HFF-Myc (cell line): ENCODE measurements at regions not wholly inside any gene's neighbourhood (a gene's known extent, or its start where the extent isn't known, plus 50 kb on each side); places are given as distances from the start of the nearest gene placed in this dataset.

ENCODE experiments used
- DNase-seq: peaks from one replicate; pipeline ENCODE4 v3.0.0-alpha.2; 2011; ENCODE audit warnings: low read depth; ENCODE audit errors: extremely low read depth
- H3K4me3 ChIP-seq: replicated peaks from 2 replicates; pipeline ENCODE4 v1.5.1; 2011; ENCODE audit warnings: low read depth, mild to moderate bottlenecking, control low read depth, low read length
- TF ChIP-seq, protein P1 (sequence below): IDR thresholded peaks from 2 replicates; pipeline ENCODE4 v1.5.1; 2012; ENCODE audit warnings: mild to moderate bottlenecking, low read depth, low read length, control low read depth; ENCODE audit errors: missing control alignments

GRCh38 chr12:30578426-30578825 lies 117.2 kb downstream of the IPO8 start:
- H3K4me3 ChIP-seq, result no peak overlapping the region
- DNase-seq, result no peak
- TF ChIP-seq, protein P1, sequence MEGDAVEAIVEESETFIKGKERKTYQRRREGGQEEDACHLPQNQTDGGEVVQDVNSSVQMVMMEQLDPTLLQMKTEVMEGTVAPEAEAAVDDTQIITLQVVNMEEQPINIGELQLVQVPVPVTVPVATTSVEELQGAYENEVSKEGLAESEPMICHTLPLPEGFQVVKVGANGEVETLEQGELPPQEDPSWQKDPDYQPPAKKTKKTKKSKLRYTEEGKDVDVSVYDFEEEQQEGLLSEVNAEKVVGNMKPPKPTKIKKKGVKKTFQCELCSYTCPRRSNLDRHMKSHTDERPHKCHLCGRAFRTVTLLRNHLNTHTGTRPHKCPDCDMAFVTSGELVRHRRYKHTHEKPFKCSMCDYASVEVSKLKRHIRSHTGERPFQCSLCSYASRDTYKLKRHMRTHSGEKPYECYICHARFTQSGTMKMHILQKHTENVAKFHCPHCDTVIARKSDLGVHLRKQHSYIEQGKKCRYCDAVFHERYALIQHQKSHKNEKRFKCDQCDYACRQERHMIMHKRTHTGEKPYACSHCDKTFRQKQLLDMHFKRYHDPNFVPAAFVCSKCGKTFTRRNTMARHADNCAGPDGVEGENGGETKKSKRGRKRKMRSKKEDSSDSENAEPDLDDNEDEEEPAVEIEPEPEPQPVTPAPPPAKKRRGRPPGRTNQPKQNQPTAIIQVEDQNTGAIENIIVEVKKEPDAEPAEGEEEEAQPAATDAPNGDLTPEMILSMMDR, result no peak

- TF ChIP-seq, protein P1, result no peak
- no peak overlapping the region for H3K4me3 ChIP-seq
- no peak for DNase-seq
Observed at GRCh38 chr12:30573145-30573544, 122.5 kb downstream of the IPO8 start.

DNA sequence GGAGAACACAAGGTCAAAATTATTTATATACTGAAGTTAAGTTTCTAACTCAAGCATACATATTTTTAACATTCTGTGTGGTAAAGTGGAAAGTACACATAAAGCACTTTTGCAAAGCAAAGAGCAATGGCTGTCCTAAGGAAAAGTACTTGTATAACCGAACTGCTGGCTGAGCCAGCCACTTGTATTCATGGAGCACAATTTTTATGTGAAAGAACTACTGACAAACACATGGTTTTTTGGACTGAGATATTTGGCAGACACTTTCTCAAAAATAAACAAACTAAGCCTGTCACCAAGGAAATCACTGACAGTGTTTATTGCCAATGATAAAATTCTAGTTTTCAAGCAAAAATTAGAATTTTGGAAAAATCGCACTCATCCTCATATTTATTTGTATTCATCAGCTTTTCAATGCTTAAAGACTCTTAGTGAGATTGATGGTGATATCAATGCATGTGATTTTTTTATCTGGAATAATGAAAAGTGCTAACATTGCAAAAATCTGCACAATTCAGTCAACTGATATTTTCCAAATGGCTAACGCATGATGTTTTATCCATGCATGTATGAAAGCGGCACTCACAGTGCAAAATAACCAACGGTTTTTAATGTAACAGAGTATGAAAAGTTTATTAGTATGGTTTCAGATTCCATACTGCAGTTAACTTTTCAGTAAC lies 125.3 kb downstream of the IPO8 start:
- DNase-seq, result no peak
- TF ChIP-seq, protein P1, result no peak
- no peak overlapping the region for H3K4me3 ChIP-seq

DNA sequence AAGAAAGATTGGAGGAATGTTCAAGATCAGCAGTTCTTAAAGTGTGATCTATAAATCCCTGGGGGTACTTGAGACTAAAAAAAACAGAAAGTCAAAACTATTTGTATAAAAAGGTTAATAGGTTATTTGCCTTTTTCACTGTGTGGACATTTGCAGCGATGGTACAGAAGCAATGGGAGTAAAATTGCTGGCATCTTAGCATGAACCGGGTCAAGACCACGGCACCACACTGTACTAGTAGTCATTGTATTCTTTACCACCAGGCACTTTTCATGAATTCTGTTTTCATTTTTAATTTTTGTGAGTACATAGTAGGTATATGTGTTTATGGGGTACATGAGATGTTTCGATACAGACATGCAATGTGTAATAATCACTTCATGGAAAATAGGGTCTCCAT lies 126.2 kb downstream of the IPO8 start:
- DNase-seq, result no peak
- TF ChIP-seq, protein P1, result no peak
- H3K4me3 ChIP-seq, result no peak overlapping the region

- DNase-seq, result no peak
- H3K4me3 ChIP-seq, result no peak overlapping the region
- TF ChIP-seq, protein P1, result no peak
Observed at GRCh38 chr12:30568453-30568852, 127.2 kb downstream of the IPO8 start.

GRCh38 chr12:30567082-30567481 lies 128.6 kb downstream of the IPO8 start:
- TF ChIP-seq, protein P1, result no peak
- H3K4me3 ChIP-seq, result no peak overlapping the region
- DNase-seq, result no peak

GRCh38 chr12:30564394-30564793 lies 131.3 kb downstream of the IPO8 start:
- TF ChIP-seq, protein P1, result no peak
- H3K4me3 ChIP-seq, result no peak overlapping the region
- no peak for DNase-seq
